OCI-LY3 (cell line): ENCODE measurements at regions not wholly inside any gene's neighbourhood (a gene's known extent, or its start where the extent isn't known, plus 50 kb on each side); places are given as distances from the start of the nearest gene placed in this dataset.

Experiments
- EZH2phosphoT487 ChIP-seq: fragments of 200-600 bp; shearing (Covaris generic); IDR thresholded peaks from 2 replicates; pipeline ENCODE4 v1.6.1; 2018; ENCODE audit warnings: antibody characterized with exemption, mixed run types, low read depth
- TF ChIP-seq, protein P1 (sequence below): fragments of 200-600, 300-600 bp; sonication (generic); IDR thresholded peaks from 2 replicates; pipeline ENCODE4 v1.5.1; 2014; ENCODE audit warnings: antibody characterized with exemption, low read length, low read depth

DNA sequence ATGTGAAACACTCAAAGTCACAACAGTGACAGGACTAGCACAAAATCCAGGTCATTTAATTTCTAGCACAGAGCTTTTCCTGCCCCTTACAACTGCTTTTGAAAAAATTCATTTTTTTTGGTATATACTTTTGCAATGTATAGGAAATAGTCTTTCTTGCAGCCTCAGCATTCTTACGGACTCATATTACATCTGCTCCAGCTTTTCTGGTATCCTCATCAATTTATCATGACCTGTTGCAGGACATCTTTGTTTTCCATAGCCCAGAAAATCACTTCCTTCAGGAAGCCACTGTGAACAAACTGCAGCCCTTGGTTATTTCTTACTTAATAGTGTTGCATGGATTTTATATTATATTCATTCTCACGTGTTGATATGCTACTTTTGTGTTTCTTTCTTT, 347.9 kb upstream of the MTPN start:
- TF ChIP-seq, protein P1, sequence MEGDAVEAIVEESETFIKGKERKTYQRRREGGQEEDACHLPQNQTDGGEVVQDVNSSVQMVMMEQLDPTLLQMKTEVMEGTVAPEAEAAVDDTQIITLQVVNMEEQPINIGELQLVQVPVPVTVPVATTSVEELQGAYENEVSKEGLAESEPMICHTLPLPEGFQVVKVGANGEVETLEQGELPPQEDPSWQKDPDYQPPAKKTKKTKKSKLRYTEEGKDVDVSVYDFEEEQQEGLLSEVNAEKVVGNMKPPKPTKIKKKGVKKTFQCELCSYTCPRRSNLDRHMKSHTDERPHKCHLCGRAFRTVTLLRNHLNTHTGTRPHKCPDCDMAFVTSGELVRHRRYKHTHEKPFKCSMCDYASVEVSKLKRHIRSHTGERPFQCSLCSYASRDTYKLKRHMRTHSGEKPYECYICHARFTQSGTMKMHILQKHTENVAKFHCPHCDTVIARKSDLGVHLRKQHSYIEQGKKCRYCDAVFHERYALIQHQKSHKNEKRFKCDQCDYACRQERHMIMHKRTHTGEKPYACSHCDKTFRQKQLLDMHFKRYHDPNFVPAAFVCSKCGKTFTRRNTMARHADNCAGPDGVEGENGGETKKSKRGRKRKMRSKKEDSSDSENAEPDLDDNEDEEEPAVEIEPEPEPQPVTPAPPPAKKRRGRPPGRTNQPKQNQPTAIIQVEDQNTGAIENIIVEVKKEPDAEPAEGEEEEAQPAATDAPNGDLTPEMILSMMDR, result no peak
- no peak for TF ChIP-seq EZH2phosphoT487
